NCI-H226 (cell line): ENCODE measurements at regions not wholly inside any gene's neighbourhood (a gene's known extent, or its start where the extent isn't known, plus 50 kb on each side); places are given as distances from the start of the nearest gene placed in this dataset.
"Not testable (repeated sequence)": the region's sequence is repeated elsewhere in the genome, so short reads cannot be mapped to it uniquely, and the experiment has no call there.

Experiments
- DNase-seq: peaks from one replicate; pipeline ENCODE4 v3.0.0-alpha.2; 2015

- no peak for DNase-seq
Observed at GRCh38 chr5:113723021-113723420, 209.5 kb downstream of the YTHDC2 start.

- DNase-seq, result no peak
Observed at GRCh38 chr5:113735751-113736150, 222.3 kb downstream of the YTHDC2 start.

GRCh38 chr5:113742176-113742575 is 228.7 kb downstream of the YTHDC2 start:
- no peak for DNase-seq

GRCh38 chr5:113742639-113743038 is 229.1 kb downstream of the YTHDC2 start:
- no peak for DNase-seq

- DNase-seq, result peak; percentile 27
Observed at GRCh38 chr5:113748403-113748802, 234.9 kb downstream of the YTHDC2 start.

- DNase-seq, result no peak
Observed at GRCh38 chr5:113749334-113749733, 235.8 kb downstream of the YTHDC2 start.

- not testable (repeated sequence) for DNase-seq
Observed at GRCh38 chr5:113753182-113753581, 239.7 kb downstream of the YTHDC2 start.

- peak; percentile 14 for DNase-seq
Observed at GRCh38 chr5:113755516-113755915, 242.0 kb downstream of the YTHDC2 start.

GRCh38 chr5:113757508-113757907 is 244.0 kb downstream of the YTHDC2 start:
- DNase-seq, result no peak

- DNase-seq, result no peak
Observed at GRCh38 chr5:113759505-113759904, 246.0 kb downstream of the YTHDC2 start.

- peak; percentile 66 for DNase-seq
Observed at GRCh38 chr5:113760486-113760885, 247.0 kb downstream of the YTHDC2 start.

GRCh38 chr5:113761594-113761993 is 248.1 kb downstream of the YTHDC2 start:
- DNase-seq, result no peak

- DNase-seq, result no peak
Observed at GRCh38 chr5:113764382-113764781, 250.9 kb downstream of the YTHDC2 start.

GRCh38 chr5:113766827-113767226 is 253.3 kb downstream of the YTHDC2 start:
- not testable (repeated sequence) for DNase-seq

GRCh38 chr5:113770648-113771047 is 257.2 kb downstream of the YTHDC2 start:
- no peak for DNase-seq

GRCh38 chr5:113771483-113771882 is 258.0 kb downstream of the YTHDC2 start:
- DNase-seq, result no peak

GRCh38 chr5:113776168-113776567 is 262.7 kb downstream of the YTHDC2 start:
- no peak for DNase-seq

- peak; percentile 16 for DNase-seq
Observed at GRCh38 chr5:113776832-113777525, 263.5 kb downstream of the YTHDC2 start.

- no peak for DNase-seq
Observed at GRCh38 chr5:113778147-113778546, 264.7 kb downstream of the YTHDC2 start.

- no peak for DNase-seq
Observed at GRCh38 chr5:113788141-113788655, 274.7 kb downstream of the YTHDC2 start.

- DNase-seq, result no peak
Observed at GRCh38 chr5:113789769-113790168, 276.3 kb downstream of the YTHDC2 start.

GRCh38 chr5:113792806-113793205 is 279.3 kb downstream of the YTHDC2 start:
- DNase-seq, result no peak

- no peak for DNase-seq
Observed at GRCh38 chr5:113794981-113795380, 281.5 kb downstream of the YTHDC2 start.

GRCh38 chr5:113800686-113801085 is 287.2 kb downstream of the YTHDC2 start:
- peak; percentile 19 for DNase-seq

GRCh38 chr5:113804264-113804663 is 290.8 kb downstream of the YTHDC2 start:
- peak; percentile 51 for DNase-seq
